ENCODE measurements at regions not wholly inside any gene's neighbourhood (a gene's known extent, or its start where the extent isn't known, plus 50 kb on each side); places are given as distances from the start of the nearest gene placed in this dataset.

DNA sequence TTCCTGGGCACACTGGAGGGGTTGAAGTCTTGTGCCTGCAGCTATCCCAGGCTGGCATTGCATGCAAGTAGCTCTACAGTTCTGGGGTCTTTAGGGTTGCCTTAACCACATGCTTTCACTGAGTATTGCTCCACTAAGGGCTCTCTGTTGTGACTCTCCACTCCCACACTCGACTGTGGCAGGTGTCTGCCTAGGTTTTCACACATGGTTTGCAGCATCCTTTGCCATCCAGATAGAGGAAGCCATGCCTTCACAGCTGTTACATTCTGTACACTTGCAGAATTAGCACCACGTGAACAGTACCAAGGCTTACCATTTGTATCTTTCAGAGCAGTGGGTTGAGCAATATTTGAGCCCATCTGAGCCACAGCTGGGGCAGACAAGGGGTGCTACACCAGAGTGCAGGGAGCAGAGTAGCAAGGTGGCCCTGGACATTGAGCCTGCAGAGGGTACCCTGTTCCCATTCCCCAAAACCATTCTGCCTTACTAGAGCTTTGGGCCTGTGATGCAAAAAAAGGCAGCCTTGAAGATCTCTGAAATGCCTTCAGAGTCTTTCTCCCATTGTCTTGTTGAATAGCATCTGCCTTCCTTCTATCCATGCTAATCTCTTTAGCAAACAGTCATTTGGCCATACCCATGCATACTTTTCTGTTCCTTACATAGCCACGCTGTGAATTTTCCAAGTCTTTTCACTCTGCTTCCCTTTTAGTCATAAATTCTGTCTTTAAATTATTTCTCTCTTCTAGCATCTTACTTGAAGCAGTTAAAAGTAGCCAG lies 95.2 kb upstream of the PLCL2 start:
- no peak overlapping the region for H3K27ac ChIP-seq (ENCODE audit: low read depth, low read length)
- H3K9ac ChIP-seq (ENCODE audit: extremely low read depth, low read length, poor library complexity, severe bottlenecking), result no peak overlapping the region
- no peak for DNase-seq
- H3K27me3 Mint-ChIP-seq (ENCODE audit: insufficient read depth), result no peaks in the 10 kb centered on the region
- H3K4me1 Mint-ChIP-seq, result peaks cover 43% of the 10 kb centered on the region
- peaks cover 4% of the 10 kb centered on the region for H3K9me3 ChIP-seq (ENCODE audit: control insufficient read depth, low read length)
- H3K27me3 ChIP-seq (ENCODE audit: control insufficient read depth, insufficient read depth, low read length, poor library complexity, severe bottlenecking), result no peaks in the 10 kb centered on the region
- peak overlapping the region; percentile 31 for H3K27ac Mint-ChIP-seq
- H3K9me3 Mint-ChIP-seq, result peaks cover 3% of the 10 kb centered on the region
- peak overlapping the region; percentile 48 for H3K4me3 ChIP-seq (ENCODE audit: low read length)
- H3K4me3 Mint-ChIP-seq, result no peak overlapping the region
- peaks cover 17% of the 10 kb centered on the region for H3K4me1 ChIP-seq (ENCODE audit: control insufficient read depth, insufficient read depth, low read length)
- WGBS, 2 experiments (ENCODE audit: insufficient coverage in 1 of 2, insufficient read length in 1 of 2), result 55 to 69% methylated on average over 2 to 3 of the region's 3 CpGs
- TF ChIP-seq, protein P1, sequence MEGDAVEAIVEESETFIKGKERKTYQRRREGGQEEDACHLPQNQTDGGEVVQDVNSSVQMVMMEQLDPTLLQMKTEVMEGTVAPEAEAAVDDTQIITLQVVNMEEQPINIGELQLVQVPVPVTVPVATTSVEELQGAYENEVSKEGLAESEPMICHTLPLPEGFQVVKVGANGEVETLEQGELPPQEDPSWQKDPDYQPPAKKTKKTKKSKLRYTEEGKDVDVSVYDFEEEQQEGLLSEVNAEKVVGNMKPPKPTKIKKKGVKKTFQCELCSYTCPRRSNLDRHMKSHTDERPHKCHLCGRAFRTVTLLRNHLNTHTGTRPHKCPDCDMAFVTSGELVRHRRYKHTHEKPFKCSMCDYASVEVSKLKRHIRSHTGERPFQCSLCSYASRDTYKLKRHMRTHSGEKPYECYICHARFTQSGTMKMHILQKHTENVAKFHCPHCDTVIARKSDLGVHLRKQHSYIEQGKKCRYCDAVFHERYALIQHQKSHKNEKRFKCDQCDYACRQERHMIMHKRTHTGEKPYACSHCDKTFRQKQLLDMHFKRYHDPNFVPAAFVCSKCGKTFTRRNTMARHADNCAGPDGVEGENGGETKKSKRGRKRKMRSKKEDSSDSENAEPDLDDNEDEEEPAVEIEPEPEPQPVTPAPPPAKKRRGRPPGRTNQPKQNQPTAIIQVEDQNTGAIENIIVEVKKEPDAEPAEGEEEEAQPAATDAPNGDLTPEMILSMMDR (conservative IDR thresholded peaks at IDR 0.05), result no peak
- no peaks in the 10 kb centered on the region for H3K36me3 ChIP-seq (ENCODE audit: control insufficient read depth, insufficient read depth, low read length)
- H3K36me3 Mint-ChIP-seq (ENCODE audit: low read depth), result no peaks in the 10 kb centered on the region

GRCh38 chr3:16790432-16791400 lies 94.0 kb upstream of the PLCL2 start:
- no peaks in the 10 kb centered on the region for H3K27me3 Mint-ChIP-seq (ENCODE audit: insufficient read depth)
- TF ChIP-seq, protein P1 (conservative IDR thresholded peaks at IDR 0.05), result no peak
- H3K9me3 ChIP-seq (ENCODE audit: control insufficient read depth, low read length), result peaks cover 4% of the 10 kb centered on the region
- peak overlapping the region; percentile 20 for H3K27ac Mint-ChIP-seq
- no peak for DNase-seq
- H3K9me3 Mint-ChIP-seq, result peaks cover 3% of the 10 kb centered on the region
- H3K27me3 ChIP-seq (ENCODE audit: control insufficient read depth, insufficient read depth, low read length, poor library complexity, severe bottlenecking), result no peaks in the 10 kb centered on the region
- H3K4me1 ChIP-seq (ENCODE audit: control insufficient read depth, insufficient read depth, low read length), result peaks cover 17% of the 10 kb centered on the region
- no peak overlapping the region for H3K9ac ChIP-seq (ENCODE audit: extremely low read depth, low read length, poor library complexity, severe bottlenecking)
- H3K4me3 Mint-ChIP-seq, result no peak overlapping the region
- no peaks in the 10 kb centered on the region for H3K36me3 Mint-ChIP-seq (ENCODE audit: low read depth)
- 93 to 94% methylated on average over 6 to 7 of the region's 7 CpGs for WGBS, 2 experiments (ENCODE audit: insufficient coverage in 1 of 2, insufficient read length in 1 of 2)
- no peaks in the 10 kb centered on the region for H3K36me3 ChIP-seq (ENCODE audit: control insufficient read depth, insufficient read depth, low read length)
- H3K27ac ChIP-seq (ENCODE audit: low read depth, low read length), result no peak overlapping the region
- no peak overlapping the region for H3K4me3 ChIP-seq (ENCODE audit: low read length)
- peaks cover 43% of the 10 kb centered on the region for H3K4me1 Mint-ChIP-seq

GRCh38 chr3:16793321-16793720 lies 91.4 kb upstream of the PLCL2 start:
- H3K27me3 Mint-ChIP-seq (ENCODE audit: insufficient read depth), result no peaks in the 10 kb centered on the region
- peaks cover 52% of the 10 kb centered on the region for H3K4me1 Mint-ChIP-seq
- Histone ChIP-seq H3K4me1 (ENCODE audit: control insufficient read depth, insufficient read depth, low read length) (peaks cover 24% of the 10 kb centered on the region), H3K9me3 (ENCODE audit: control insufficient read depth, low read length) (no peaks in the 10 kb centered on the region), H3K9ac (ENCODE audit: extremely low read depth, low read length, poor library complexity, severe bottlenecking) (no peak overlapping the region), H3K36me3 (ENCODE audit: control insufficient read depth, insufficient read depth, low read length) (no peaks in the 10 kb centered on the region), H3K27ac (ENCODE audit: low read depth, low read length) (no peak overlapping the region), H3K27me3 (ENCODE audit: control insufficient read depth, insufficient read depth, low read length, poor library complexity, severe bottlenecking) (no peaks in the 10 kb centered on the region), H3K4me3 (ENCODE audit: low read length) (no peak overlapping the region)
- no peaks in the 10 kb centered on the region for H3K36me3 Mint-ChIP-seq (ENCODE audit: low read depth)
- no peak for DNase-seq
- 68 to 73% methylated on average over 5 of the region's 5 CpGs for WGBS, 2 experiments (ENCODE audit: insufficient coverage in 1 of 2, insufficient read length in 1 of 2)
- peaks cover 3% of the 10 kb centered on the region for H3K9me3 Mint-ChIP-seq
- H3K27ac Mint-ChIP-seq, result no peak overlapping the region
- TF ChIP-seq, protein P1 (conservative IDR thresholded peaks at IDR 0.05), result no peak
- no peak overlapping the region for H3K4me3 Mint-ChIP-seq
